Kidney glomerular epithelial cell (primary cell): ENCODE measurements at regions not wholly inside any gene's neighbourhood (a gene's known extent, or its start where the extent isn't known, plus 50 kb on each side); places are given as distances from the start of the nearest gene placed in this dataset.

Experiments used
- DNase-seq: peaks from one replicate; lab custom pipeline; 2025; lab: John Stamatoyannopoulos, UW

DNA sequence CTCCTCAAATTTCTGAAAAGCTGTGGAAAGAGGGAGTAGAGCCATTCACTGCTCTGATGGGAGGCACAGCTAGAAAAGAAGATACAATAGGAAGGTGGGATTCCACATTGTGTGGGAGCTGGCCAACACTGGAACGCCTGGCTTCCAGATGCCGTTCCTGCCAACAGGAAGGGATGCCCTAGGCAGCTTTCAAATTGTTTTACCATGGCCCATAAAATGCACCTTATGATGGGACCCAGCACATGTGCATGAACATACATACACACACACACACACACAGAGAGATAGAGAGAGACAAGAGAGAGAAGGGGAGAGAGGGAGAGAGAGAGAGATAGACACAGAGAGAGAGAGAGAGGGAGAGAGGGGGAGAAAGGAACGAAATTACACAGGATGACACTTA is 86.1 kb upstream of the BZW1 start:
- DNase-seq, result no peak

- DNase-seq, result no peak
These were observed 83.1 kb upstream of the BZW1 start for GRCh38 chr2:200728630-200729029.

GRCh38 chr2:200730302-200730701 is 81.4 kb upstream of the BZW1 start:
- no peak for DNase-seq

DNA sequence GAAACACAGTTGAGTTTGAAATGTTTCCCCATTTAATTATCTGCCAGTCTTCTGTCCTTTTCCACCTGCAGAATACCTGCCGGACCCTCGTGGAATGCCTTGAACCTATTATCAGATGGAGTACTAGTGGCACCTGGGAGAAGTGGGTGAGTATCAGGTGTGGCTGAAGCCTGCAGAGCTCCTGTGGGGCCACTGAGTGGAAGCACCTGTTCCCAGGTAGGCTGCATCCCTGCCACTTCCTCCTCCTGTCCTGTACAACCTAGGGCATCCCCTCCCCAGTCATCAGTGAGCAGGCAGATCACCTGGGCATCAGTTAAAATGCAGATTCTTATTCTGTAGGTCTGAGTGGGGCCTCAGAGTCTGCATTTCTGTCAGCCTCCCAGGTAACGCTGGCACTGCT is 80.8 kb upstream of the BZW1 start:
- no peak for DNase-seq

- no peak for DNase-seq
These were observed 78.8 kb upstream of the BZW1 start for GRCh38 chr2:200732866-200733265.

- no peak for DNase-seq
These were observed 78.0 kb upstream of the BZW1 start for GRCh38 chr2:200733713-200734198.

DNA sequence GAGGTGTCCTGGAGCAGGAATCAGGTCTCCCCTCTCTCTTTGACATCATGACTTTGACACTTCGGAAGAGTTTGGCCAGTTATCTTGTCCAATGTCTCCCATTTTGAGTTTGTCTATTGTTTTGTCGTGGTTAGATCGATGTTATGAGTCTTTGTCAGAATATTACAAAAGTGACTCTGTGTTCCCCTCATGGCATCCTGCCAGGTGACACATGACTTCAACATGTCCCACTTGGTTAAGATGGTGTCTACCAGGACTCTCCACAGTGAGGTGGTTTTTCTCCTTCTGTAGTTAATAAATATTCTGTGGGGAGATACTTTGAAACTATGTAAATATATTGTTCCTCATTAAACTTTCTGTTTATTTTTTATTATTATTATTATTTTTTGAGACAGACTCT is 76.6 kb upstream of the BZW1 start:
- no peak for DNase-seq

DNA sequence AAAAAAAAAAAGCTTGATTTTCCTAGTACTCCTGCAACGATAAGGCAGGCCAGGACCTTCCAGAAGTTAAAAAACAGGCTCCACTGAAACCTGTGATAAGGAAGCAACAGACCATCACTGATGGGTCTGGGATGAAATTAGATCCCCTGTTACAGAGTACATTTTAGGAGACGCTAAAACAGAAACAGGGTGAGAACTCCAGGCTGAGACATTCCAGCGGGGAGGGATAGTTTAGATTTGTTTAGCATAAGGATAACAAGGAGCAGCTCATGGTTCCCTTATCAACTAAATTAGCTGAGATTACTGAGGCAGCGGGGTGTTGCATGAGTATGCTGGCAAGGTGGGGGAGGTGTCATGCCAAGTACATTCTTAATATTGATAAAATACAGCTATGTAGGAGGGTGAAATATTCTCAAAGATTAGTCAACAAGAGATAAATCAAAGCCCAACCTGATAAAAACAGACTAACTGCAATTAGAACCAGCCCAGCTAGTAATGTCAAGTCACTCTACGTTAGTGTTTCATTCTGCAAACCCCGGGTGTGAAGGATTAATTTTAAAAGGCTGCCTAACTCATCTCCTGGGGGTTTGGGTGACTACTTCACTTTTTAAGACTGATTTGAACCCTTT is 75.0 kb upstream of the BZW1 start:
- peak; percentile 7 for DNase-seq

DNA sequence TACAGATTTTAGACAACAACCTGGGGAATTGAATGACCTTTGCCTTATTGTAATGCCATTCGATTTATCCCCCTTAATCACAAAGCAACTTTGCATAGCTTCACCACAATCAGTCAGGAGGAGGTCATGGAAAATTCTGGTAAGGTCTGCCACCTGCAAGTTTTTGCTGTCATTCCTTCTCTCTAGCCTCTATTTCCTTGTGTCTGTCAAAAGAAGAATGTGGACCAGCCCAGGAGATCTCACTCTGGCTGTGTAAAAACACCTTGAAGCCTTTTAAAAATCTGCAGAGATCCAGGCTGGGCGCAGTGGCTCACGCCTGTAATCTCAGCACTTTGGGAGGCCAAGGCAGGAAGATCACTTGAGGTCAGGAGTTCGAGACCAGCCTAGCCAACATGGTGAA is 74.1 kb upstream of the BZW1 start:
- DNase-seq, result no peak

- DNase-seq, result no peak
These were observed 73.1 kb upstream of the BZW1 start for GRCh38 chr2:200738590-200738989.

- no peak for DNase-seq
These were observed 70.8 kb upstream of the BZW1 start for GRCh38 chr2:200740907-200741306.

- DNase-seq, result no peak
These were observed 70.1 kb upstream of the BZW1 start for GRCh38 chr2:200741468-200742202.

DNA sequence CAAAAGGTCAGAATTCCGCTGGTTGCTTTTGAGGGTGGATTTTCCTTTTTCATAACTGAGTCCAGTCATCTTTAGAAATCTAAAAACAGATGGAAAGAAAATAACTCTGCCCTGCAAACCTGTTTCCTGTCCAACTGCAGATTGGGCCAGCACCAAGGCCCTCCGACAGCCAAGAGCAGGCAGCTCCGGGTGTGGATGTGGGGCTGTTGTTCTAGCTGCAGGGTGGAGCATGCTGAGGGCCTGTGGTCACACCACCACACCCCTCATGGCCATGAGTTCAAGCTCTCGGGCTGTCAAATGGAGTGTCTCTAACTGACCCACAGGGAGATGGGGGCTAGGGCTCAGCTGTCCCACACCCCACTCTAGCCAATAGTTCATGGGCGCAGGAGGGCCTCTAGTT is 69.3 kb upstream of the BZW1 start:
- no peak for DNase-seq

DNA sequence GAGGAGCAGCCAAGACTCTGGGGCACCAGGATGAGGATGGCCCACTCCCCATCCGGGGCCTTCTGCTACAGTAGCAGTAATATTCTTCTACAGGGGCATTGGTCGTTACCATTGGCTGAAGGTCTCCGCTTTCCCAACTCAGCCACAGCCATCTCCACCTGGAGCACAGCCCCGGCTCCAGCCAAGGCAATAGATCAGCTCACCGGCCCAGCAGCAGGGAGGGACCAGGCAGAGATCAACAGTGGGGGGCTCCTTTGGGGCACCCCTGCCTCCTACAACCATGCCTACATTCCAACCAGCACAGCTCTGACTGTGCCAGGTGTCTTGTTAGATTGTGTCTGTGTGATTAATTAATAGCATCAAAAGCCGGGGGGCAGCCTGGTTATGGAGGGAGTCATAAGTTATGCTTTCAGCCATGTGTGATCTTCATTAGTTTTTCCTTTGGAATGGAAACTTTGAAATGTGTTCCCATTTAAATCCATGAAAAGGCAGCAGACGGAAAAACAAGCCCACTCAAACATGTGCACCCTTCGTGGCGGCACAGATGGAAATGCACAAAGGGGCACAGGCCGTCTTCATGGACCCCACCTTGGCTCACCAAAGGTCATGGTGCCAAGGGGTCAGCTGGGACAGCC is 68.6 kb upstream of the BZW1 start:
- DNase-seq, result no peak

GRCh38 chr2:200744201-200744602 is 67.5 kb upstream of the BZW1 start:
- DNase-seq, result no peak

- no peak for DNase-seq
These were observed 65.4 kb upstream of the BZW1 start for GRCh38 chr2:200746301-200746700.

DNA sequence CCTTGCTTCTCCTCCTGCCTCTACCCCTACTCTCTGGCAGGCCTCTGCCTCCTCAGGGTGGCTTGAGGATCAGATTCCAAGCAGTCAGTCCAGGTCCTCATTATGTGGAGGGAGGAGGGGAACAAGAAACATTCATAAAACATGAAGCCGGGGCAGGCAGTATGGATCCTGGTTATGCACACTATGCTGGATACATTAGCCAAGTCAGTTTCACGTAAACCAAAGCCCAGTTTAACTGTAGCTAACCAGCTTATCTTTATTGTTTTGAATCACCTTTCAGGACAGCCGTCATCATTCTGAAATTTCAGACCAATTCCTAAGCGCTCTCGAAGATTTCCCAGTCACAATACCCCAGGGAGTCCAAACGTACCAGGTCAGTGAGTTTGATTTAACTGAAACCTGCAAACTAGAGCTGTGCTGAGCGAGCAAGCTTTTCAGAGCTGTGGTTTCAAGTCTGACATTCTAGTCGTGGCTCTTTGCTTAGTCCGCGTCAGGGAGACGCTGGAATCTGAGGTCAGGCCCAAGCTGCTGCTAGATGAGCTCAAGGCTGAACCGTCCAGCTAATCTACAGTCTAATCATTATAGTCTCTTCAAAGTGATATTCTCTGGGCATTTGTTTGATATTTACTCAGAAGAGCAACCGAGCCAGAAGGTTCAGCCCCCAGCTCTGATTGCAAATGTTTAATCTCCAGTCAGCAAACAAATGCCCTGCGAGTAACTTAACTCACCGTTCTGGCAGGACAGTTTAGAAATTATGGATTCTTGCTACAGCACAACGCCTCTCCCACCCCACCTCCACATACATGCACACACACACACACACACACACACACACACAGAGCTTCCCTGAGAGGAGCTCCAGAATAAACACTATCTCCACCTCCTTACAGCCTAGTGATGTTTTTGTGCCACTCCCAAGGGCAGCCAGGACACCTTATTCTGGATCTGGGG is 63.8 kb upstream of the BZW1 start:
- DNase-seq, result peak; percentile 93

GRCh38 chr2:200748779-200749178 is 62.9 kb upstream of the BZW1 start:
- no peak for DNase-seq

DNA sequence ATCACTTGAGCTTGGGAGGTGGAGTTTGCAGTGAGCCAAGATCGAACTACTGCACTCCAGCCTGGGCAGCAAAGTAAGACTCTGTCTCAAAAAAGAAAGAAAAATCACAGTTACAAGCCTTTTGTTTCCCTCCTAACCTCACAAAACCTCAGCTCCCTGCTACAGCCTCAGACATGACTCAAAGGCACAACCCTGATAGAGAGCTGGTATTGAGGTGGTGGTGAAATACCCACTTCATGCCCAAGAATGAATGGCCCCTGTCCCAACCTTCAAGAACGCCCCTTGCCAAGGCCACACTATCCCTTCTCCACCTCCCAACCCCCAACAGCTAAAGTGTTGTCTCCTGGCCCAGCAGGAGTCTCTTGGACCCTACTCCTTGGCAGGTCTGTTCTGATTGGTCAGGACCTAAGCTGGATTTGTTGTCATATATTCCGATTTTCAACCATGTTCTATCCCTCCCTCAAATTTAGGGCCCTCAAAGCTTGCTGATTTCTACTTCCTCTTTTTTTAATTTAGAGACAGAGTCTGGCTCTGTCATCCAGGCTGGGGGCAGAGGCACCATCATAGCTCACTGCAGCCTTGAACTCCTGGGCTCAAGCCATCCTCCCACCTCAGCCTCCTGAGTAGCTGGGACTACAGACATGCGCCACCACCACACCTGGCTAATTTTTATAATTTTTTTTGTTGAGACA is 61.9 kb upstream of the BZW1 start:
- no peak for DNase-seq

- DNase-seq, result no peak
These were observed 61.3 kb upstream of the BZW1 start for GRCh38 chr2:200750323-200750910.

DNA sequence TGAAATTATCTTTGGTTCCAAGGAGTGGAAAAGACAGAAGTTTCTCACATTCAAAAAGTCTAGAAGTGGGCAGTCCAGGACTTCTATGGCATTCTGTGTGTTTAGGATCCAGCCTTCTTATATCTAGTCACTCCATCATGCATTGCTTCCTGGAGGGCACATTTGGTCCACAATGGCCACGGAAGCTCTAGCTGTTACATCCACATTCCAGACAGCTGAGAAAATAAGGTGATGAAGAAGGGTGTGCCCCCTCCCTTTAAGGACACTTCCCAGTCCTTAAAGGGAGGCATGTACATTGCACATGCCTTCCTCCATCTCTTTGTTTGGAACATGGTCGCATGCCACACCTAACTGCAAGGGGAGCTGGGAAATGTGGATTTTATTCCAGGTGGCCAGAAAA is 59.9 kb upstream of the BZW1 start:
- no peak for DNase-seq
